NK-92 treated with Interleukin-12 subunit alpha and Interleukin-12 subunit beta, amount 100 ng/mL, for 24 hours (cell line): ENCODE measurements at regions not wholly inside any gene's neighbourhood (a gene's known extent, or its start where the extent isn't known, plus 50 kb on each side); places are given as distances from the start of the nearest gene placed in this dataset.

ENCODE experiments used
- DNase-seq: peaks from one replicate; lab custom pipeline; 2025; lab: John Stamatoyannopoulos, UW

GRCh38 chr10:90458571-90458970 is 399.3 kb downstream of the HTR7 start:
- no peak for DNase-seq

- no peak for DNase-seq
Measured at GRCh38 chr10:90461437-90462155, 396.2 kb downstream of the HTR7 start.

GRCh38 chr10:90462749-90463470 is 394.9 kb downstream of the HTR7 start:
- DNase-seq: no peak

- no peak for DNase-seq
Measured at GRCh38 chr10:90464329-90464728, 393.5 kb downstream of the HTR7 start.

GRCh38 chr10:90470966-90471365 is 386.9 kb downstream of the HTR7 start:
- DNase-seq: no peak

GRCh38 chr10:90480466-90480865 is 377.4 kb downstream of the HTR7 start:
- no peak for DNase-seq

- DNase-seq: no peak
Measured at GRCh38 chr10:90481326-90481923, 376.4 kb downstream of the HTR7 start.

GRCh38 chr10:90484518-90484917 is 373.3 kb downstream of the HTR7 start:
- no peak for DNase-seq

GRCh38 chr10:90494183-90494582 is 363.7 kb downstream of the HTR7 start:
- no peak for DNase-seq

GRCh38 chr10:90504172-90504571 is 353.7 kb downstream of the HTR7 start:
- DNase-seq: no peak

GRCh38 chr10:90526721-90527120 is 331.1 kb downstream of the HTR7 start:
- no peak for DNase-seq

- DNase-seq: no peak
Measured at GRCh38 chr10:90530521-90530920, 327.3 kb downstream of the HTR7 start.

GRCh38 chr10:90557385-90557784 is 300.5 kb downstream of the HTR7 start:
- no peak for DNase-seq

- no peak for DNase-seq
Measured at GRCh38 chr10:90560331-90560730, 297.5 kb downstream of the HTR7 start.

- DNase-seq: no peak
Measured at GRCh38 chr10:90561666-90562065, 296.2 kb downstream of the HTR7 start.

- no peak for DNase-seq
Measured at GRCh38 chr10:90571481-90572258, 286.2 kb downstream of the HTR7 start.

GRCh38 chr10:90575125-90575524 is 282.7 kb downstream of the HTR7 start:
- no peak for DNase-seq

GRCh38 chr10:90577569-90577968 is 280.3 kb downstream of the HTR7 start:
- no peak for DNase-seq

- DNase-seq: no peak
Measured at GRCh38 chr10:90579602-90580242, 278.1 kb downstream of the HTR7 start.

- DNase-seq: no peak
Measured at GRCh38 chr10:90583416-90583815, 274.4 kb downstream of the HTR7 start.

- DNase-seq: no peak
Measured at GRCh38 chr10:90587081-90587491, 270.8 kb downstream of the HTR7 start.

GRCh38 chr10:90587561-90587960 is 270.3 kb downstream of the HTR7 start:
- DNase-seq: no peak
